ENCODE measurements at regions not wholly inside any gene's neighbourhood (a gene's known extent, or its start where the extent isn't known, plus 50 kb on each side); places are given as distances from the start of the nearest gene placed in this dataset.

GRCh38 chr16:55925242-55925641 lies 50.1 kb upstream of the CES5A start:
- no peaks in the 10 kb centered on the region for H3K9me3 ChIP-seq (ENCODE audit: control insufficient read depth, insufficient read depth, low read depth, low read length)
- H3K36me3 ChIP-seq (ENCODE audit: control insufficient read depth, insufficient read depth, low read length): no peaks in the 10 kb centered on the region
- H3K4me3 ChIP-seq (ENCODE audit: low read depth, low read length): no peak overlapping the region
- H3K4me1 ChIP-seq (ENCODE audit: control insufficient read depth, insufficient read depth, low read length): no peaks in the 10 kb centered on the region
- no peak overlapping the region for H3K27ac ChIP-seq (ENCODE audit: low read depth, low read length)
- peaks cover 3% of the 10 kb centered on the region; the same call in 1 of the 2 replicates for H3K27me3 ChIP-seq (ENCODE audit: control insufficient read depth, insufficient read depth, low read length)
- no peak overlapping the region for H3K9ac ChIP-seq (ENCODE audit: low read length)
